NCI-H187 treated with DMSO at 0.1 percent for 48 hours (cell line): ENCODE measurements at regions not wholly inside any gene's neighbourhood (a gene's known extent, or its start where the extent isn't known, plus 50 kb on each side); places are given as distances from the start of the nearest gene placed in this dataset.

ENCODE experiments used
- DNase-seq: peaks from one replicate; lab custom pipeline; 2025; lab: John Stamatoyannopoulos, UW

GRCh38 chr12:77352946-77353345, 287.6 kb upstream of the E2F7 start:
- DNase-seq = no peak

- no peak for DNase-seq
Observed at GRCh38 chr12:77351860-77352259, 286.5 kb upstream of the E2F7 start.

DNA sequence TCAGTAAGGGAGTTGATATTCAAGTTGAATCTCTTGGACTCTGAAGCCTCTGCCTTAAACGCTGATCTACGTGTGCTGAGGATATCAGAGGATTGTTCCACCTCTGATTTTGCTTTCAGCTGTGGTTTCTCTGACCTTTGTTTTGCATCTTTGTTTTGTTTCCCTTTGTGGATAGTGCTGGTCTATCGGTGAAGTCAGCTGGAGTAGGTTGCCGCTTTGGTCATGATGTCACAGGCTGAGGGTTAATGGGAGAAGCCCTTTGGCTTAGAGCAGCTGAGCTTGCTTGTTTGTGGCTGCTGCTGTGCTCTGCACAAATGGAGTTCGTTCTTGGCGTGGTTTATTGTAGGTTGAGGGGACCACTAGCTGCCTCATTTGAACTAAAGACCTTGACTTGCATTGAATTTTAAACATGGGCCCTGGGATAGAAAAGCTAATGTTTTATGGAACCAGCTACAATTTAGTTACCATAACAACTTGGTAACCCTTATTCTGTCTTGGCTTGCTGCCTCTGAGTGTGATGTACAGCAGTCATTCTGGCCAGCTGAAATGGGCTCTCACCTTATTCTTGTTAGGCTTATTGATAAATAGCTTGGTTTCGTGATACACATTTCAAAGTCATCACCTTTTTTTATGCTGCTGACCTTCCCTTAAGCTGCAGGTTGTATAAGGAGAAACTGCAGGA, 284.5 kb upstream of the E2F7 start:
- DNase-seq = no peak

- DNase-seq = no peak
Observed at GRCh38 chr12:77347017-77347416, 281.6 kb upstream of the E2F7 start.

GRCh38 chr12:77345336-77345735, 280.0 kb upstream of the E2F7 start:
- DNase-seq = no peak

- no peak for DNase-seq
Observed at GRCh38 chr12:77344651-77345050, 279.3 kb upstream of the E2F7 start.

DNA sequence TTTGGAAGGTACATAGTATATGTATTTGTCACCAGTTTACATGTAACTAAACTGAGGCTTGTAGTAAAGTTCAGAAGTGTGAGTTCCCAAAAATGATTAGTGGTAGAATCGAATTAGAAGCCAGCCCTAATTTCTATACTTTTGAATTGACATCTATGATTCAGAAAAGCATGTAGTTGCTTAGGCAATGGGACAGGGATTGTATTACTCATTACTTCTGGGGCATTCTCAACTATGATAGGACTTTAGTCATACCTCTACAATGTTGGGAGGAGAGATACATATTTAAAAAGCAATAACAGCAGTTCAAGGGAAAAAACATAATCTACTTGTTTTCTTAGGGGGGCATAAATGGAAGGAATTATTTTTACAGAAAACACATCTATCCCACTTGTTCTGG, 277.9 kb upstream of the E2F7 start:
- DNase-seq = no peak

GRCh38 chr12:77342253-77342652, 276.9 kb upstream of the E2F7 start:
- DNase-seq = no peak

DNA sequence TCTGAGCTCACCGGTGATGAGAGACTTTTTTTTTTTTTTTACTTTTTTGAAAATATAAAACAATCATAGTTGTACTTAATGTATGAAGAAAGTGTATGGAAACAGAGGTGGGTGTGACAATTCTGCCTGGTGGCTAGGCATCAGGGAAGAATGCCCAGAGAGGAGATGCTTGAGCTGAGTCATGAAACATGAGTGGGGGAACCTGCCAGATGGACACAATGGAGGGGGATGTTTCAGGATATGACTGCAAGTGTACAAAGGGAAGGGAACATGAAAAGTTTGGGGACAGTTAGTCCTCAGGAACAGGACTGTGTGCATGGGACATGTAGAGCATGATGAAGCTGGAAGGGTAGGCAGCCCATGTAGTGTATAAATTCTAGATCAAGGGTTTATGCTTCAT, 274.2 kb upstream of the E2F7 start:
- DNase-seq = no peak

- DNase-seq = no peak
Observed at GRCh38 chr12:77337362-77337761, 272.0 kb upstream of the E2F7 start.

GRCh38 chr12:77334806-77335205, 269.4 kb upstream of the E2F7 start:
- DNase-seq = no peak

DNA sequence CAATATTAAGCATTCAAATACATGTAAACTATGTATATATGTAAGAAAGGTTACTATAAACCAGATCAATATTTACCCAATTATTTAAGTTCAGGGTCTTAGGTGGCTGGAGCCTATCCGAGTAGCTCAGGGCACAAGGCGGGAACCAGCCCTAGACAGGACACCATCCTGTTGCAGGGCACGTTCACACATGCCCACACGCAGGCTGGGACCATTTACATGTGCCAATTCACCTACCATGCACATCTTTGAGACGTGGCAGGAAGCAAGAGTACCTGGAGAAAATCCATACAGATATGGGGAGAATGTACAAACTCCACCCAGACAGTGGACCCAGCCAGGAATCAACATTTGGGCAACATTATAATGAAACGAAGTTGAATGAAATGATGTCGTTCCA, 263.0 kb upstream of the E2F7 start:
- no peak for DNase-seq

GRCh38 chr12:77325511-77326236, 260.3 kb upstream of the E2F7 start:
- no peak for DNase-seq

DNA sequence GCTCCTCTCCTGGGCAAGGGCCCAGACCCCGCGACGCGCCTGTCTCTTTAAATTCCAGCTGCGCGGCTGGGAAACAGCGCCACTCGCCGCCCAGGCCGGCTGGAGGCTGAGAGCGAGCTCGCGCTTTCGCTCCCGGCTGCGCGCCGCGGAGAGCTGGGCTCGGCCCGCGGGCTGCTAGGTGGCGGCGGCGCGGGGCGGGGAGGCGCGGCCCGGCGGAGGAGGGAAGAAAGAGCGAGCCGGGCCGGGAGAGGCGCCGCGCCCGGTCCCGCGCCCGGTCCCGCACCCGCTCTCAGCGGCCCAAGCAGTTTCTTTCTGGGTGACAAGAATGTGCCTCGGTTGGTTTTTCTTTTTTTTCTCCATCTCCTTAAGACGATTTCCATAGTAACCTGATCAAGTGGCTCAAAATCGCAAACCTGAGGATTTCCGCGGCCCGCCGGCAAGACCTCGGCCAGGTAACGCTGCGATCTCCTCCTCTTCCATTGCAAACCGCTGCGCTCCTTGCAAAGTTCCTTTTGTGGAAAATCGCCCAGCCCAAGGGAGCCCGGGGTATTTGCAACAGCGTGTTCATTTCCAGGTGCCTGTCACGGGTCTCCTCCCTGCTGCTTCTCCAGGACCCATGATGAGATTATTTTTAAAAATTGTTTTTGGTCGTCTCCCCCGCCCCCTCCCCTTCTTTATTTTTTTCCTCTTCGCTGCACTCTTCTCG, 259.5 kb upstream of the E2F7 start:
- peak; percentile 14 for DNase-seq

GRCh38 chr12:77324416-77324762, 259.0 kb upstream of the E2F7 start:
- DNase-seq = no peak

DNA sequence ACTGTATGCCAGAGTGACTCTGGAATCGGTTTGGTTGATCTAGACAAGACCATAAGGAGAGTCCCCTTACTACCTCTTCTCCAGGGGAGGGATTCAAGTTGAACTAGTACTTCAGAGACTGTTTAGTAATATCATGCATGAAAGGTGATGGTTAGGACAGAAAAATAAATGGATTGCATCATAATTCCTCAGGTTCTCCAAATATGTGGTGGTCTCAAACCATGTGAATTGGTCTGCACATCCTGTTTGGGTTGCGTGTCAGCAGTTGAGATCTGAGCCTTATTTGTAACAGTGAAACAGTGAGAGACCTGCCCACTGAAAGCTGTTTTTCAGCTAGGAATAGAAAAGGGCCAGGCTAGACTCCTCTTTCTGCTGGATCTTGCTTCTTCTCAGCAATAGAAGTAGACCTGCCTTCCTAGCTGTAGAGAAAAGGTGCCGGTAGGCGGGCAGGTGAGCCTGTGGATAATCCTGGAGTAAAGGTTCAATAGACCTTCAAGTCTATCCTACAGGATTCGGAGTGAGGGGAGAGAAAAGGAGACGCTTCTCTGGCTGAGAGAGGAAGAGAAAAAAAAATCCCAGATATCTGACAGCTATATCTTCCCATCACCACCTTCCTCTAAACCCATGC, 258.5 kb upstream of the E2F7 start:
- DNase-seq = no peak

DNA sequence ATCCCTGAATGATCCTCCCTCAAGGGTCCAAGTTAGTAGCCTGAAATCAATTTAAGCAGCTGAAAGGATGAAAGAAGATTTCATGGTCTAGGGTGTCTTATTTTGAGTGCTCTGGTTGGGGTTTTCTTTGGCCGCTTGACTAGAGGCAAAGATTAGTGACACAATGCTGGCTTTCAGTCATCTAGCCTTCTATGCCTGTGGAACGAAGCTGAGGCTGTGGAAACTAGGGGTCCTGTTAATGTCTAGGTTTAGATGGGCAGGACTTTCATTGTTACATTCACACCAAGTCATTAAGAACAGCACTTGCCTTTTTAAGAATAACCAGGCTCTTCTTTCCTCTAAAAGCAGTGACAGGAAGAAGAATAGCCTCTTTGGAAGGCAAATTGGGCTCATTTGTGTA, 253.8 kb upstream of the E2F7 start:
- no peak for DNase-seq

DNA sequence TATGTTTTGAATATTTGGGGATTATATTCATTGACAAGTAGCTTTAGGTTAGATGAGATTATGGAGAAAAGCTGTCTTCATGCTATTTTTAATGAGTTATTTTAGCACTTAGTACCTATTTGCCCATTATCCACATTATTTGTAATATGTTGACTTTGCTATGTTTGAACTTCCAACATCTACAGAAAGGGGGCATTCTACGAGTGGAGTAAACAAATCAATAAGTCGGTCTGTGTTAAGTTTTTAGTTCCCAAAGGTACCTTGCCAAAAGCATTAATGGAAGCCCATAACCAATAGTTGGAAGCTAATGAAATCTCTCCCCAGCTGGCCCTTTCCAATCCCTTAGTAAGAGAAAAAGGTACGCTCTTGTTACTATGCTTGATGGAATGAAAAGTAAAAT, 250.0 kb upstream of the E2F7 start:
- no peak for DNase-seq

- DNase-seq = no peak
Observed at GRCh38 chr12:77314378-77315052, 249.1 kb upstream of the E2F7 start.

- no peak for DNase-seq
Observed at GRCh38 chr12:77308056-77308455, 242.7 kb upstream of the E2F7 start.

DNA sequence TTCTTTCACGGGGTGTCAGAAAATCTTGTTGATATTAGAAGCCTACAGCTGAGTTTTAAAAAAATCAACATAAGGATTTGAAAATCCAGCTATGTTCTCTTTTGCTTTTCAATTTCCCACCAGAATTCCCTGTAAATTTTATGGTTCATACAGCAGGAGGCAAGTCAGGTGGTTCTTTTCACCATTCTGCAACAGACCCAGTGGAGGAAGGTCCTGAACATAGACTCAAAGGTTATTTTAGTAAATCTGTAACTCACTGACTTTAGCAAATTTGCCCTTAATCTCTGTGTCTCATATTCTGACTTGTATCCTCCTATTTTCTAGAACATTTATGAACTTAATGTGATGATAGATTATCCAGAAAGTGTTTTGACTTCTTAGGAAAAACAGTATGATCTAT, 235.4 kb upstream of the E2F7 start:
- no peak for DNase-seq

GRCh38 chr12:77299910-77300669, 234.7 kb upstream of the E2F7 start:
- no peak for DNase-seq
